MG63 (cell line): ENCODE measurements at regions not wholly inside any gene's neighbourhood (a gene's known extent, or its start where the extent isn't known, plus 50 kb on each side); places are given as distances from the start of the nearest gene placed in this dataset.
A peak's percentile ranks its signal among the peaks of the same experiment; 100 is the strongest.

Source experiments
- DNase-seq: peaks from one replicate; pipeline ENCODE4 v3.0.0-alpha.2; 2020
- H3K27me3 ChIP-seq: fragments of 250-450 bp; sonication (Bioruptor Pico); 2 replicates; pipeline ENCODE4 v1.5.1; 2020; ENCODE audit warnings: mild to moderate bottlenecking, moderate library complexity
- H3K36me3 ChIP-seq: fragments of 250-450 bp; sonication (Bioruptor Pico); 2 replicates; pipeline ENCODE4 v1.5.1; 2020; ENCODE audit warnings: mild to moderate bottlenecking, moderate library complexity
- H3K4me3 ChIP-seq: fragments of 250-450 bp; sonication (Bioruptor Pico); 2 replicates; pipeline ENCODE4 v1.5.1; 2020; ENCODE audit warnings: mild to moderate bottlenecking, moderate library complexity
- H3K9me3 ChIP-seq: fragments of 250-450 bp; sonication (Bioruptor Pico); 2 replicates; pipeline ENCODE4 v1.5.1; 2020; ENCODE audit warnings: mild to moderate bottlenecking, moderate library complexity

GRCh38 chr12:126718365-126718764 is 1548.6 kb upstream of the TMEM132C start:
- H3K36me3 ChIP-seq = no peaks in the 10 kb centered on the region
- H3K4me3 ChIP-seq = no peak overlapping the region
- no peaks in the 10 kb centered on the region for H3K27me3 ChIP-seq
- H3K9me3 ChIP-seq = no peaks in the 10 kb centered on the region
- no peak for DNase-seq

- Histone ChIP-seq H3K9me3 (no peaks in the 10 kb centered on the region), H3K4me3 (no peak overlapping the region), H3K36me3 (no peaks in the 10 kb centered on the region), H3K27me3 (no peaks in the 10 kb centered on the region)
- no peak for DNase-seq
These were observed 1546.9 kb upstream of the TMEM132C start for GRCh38 chr12:126719912-126720705.

- Histone ChIP-seq H3K36me3 (no peaks in the 10 kb centered on the region), H3K9me3 (no peaks in the 10 kb centered on the region), H3K27me3 (0 out of 2 replicates have a peak, but pooled peaks cover 6% of the 10 kb centered on the region), H3K4me3 (no peak overlapping the region)
- DNase-seq = no peak
These were observed 1540.3 kb upstream of the TMEM132C start for GRCh38 chr12:126726481-126727217.

- H3K9me3 ChIP-seq = no peaks in the 10 kb centered on the region
- DNase-seq = no peak
These were observed 1539.5 kb upstream of the TMEM132C start for GRCh38 chr12:126727218-126728075.

GRCh38 chr12:126734296-126734695 is 1532.7 kb upstream of the TMEM132C start:
- Histone ChIP-seq H3K27me3 (no peaks in the 10 kb centered on the region), H3K4me3 (no peak overlapping the region), H3K9me3 (no peaks in the 10 kb centered on the region), H3K36me3 (no peaks in the 10 kb centered on the region)
- no peak for DNase-seq

More at GRCh38 chr12:126727218-126728075, 1539.5 kb upstream of the TMEM132C start:
- Histone ChIP-seq H3K4me3 (no peak overlapping the region), H3K36me3 (no peaks in the 10 kb centered on the region), H3K27me3 (0 out of 2 replicates have a peak, but pooled peaks cover 6% of the 10 kb centered on the region)

GRCh38 chr12:126734710-126735109 is 1532.3 kb upstream of the TMEM132C start:
- DNase-seq = no peak
- Histone ChIP-seq H3K27me3 (no peaks in the 10 kb centered on the region), H3K9me3 (no peaks in the 10 kb centered on the region), H3K4me3 (no peak overlapping the region), H3K36me3 (no peaks in the 10 kb centered on the region)

GRCh38 chr12:126741536-126742240 is 1525.3 kb upstream of the TMEM132C start:
- Histone ChIP-seq H3K9me3 (no peaks in the 10 kb centered on the region), H3K36me3 (no peaks in the 10 kb centered on the region; the same call in 1 of the 2 replicates), H3K4me3 (no peak overlapping the region), H3K27me3 (no peaks in the 10 kb centered on the region)
- DNase-seq = no peak

- DNase-seq = no peak
- no peaks in the 10 kb centered on the region for H3K9me3 ChIP-seq
- no peak overlapping the region for H3K4me3 ChIP-seq
- H3K36me3 ChIP-seq = no peaks in the 10 kb centered on the region; the same call in 1 of the 2 replicates
- no peaks in the 10 kb centered on the region for H3K27me3 ChIP-seq
These were observed 1524.7 kb upstream of the TMEM132C start for GRCh38 chr12:126742241-126742641.

- H3K36me3 ChIP-seq = no peaks in the 10 kb centered on the region
- H3K4me3 ChIP-seq = no peak overlapping the region
- DNase-seq = peak; percentile 53
- H3K27me3 ChIP-seq = no peaks in the 10 kb centered on the region
- H3K9me3 ChIP-seq = no peaks in the 10 kb centered on the region
These were observed 1519.3 kb upstream of the TMEM132C start for GRCh38 chr12:126747530-126748149.

- no peak for DNase-seq
- Histone ChIP-seq H3K36me3 (no peaks in the 10 kb centered on the region), H3K9me3 (no peaks in the 10 kb centered on the region), H3K4me3 (no peak overlapping the region), H3K27me3 (no peaks in the 10 kb centered on the region)
These were observed 1514.9 kb upstream of the TMEM132C start for GRCh38 chr12:126752021-126752420.

- DNase-seq = no peak
- Histone ChIP-seq H3K27me3 (no peaks in the 10 kb centered on the region), H3K36me3 (peaks cover 4% of the 10 kb centered on the region; the same call in 1 of the 2 replicates), H3K4me3 (no peak overlapping the region), H3K9me3 (peaks cover under 1% of the 10 kb centered on the region)
These were observed 1509.6 kb upstream of the TMEM132C start for GRCh38 chr12:126757326-126757725.

- peaks cover 19% of the 10 kb centered on the region for H3K36me3 ChIP-seq
- peaks cover 21% of the 10 kb centered on the region for H3K9me3 ChIP-seq
- H3K27me3 ChIP-seq = no peaks in the 10 kb centered on the region
- no peak for DNase-seq
- no peak overlapping the region for H3K4me3 ChIP-seq
These were observed 1506.9 kb upstream of the TMEM132C start for GRCh38 chr12:126760092-126760491.

GRCh38 chr12:126761420-126761819 is 1505.5 kb upstream of the TMEM132C start:
- Histone ChIP-seq H3K9me3 (peaks cover 23% of the 10 kb centered on the region), H3K27me3 (no peaks in the 10 kb centered on the region), H3K4me3 (no peak overlapping the region), H3K36me3 (peaks cover 19% of the 10 kb centered on the region)
- no peak for DNase-seq

GRCh38 chr12:126762150-126762549 is 1504.8 kb upstream of the TMEM132C start:
- no peak for DNase-seq
- Histone ChIP-seq H3K4me3 (no peak overlapping the region), H3K36me3 (peaks cover 19% of the 10 kb centered on the region), H3K27me3 (no peaks in the 10 kb centered on the region), H3K9me3 (peaks cover 23% of the 10 kb centered on the region)

- peaks cover 28% of the 10 kb centered on the region for H3K36me3 ChIP-seq
- H3K4me3 ChIP-seq = no peak overlapping the region
- no peak for DNase-seq
- peaks cover 25% of the 10 kb centered on the region for H3K9me3 ChIP-seq
- H3K27me3 ChIP-seq = no peaks in the 10 kb centered on the region
These were observed 1503.6 kb upstream of the TMEM132C start for GRCh38 chr12:126763359-126763758.

GRCh38 chr12:126767334-126767733 is 1499.6 kb upstream of the TMEM132C start:
- Histone ChIP-seq H3K27me3 (no peaks in the 10 kb centered on the region), H3K9me3 (peaks cover 32% of the 10 kb centered on the region), H3K36me3 (peaks cover 33% of the 10 kb centered on the region), H3K4me3 (no peak overlapping the region)
- no peak for DNase-seq
